ENCODE measurements at regions not wholly inside any gene's neighbourhood (a gene's known extent, or its start where the extent isn't known, plus 50 kb on each side); places are given as distances from the start of the nearest gene placed in this dataset.
A peak's percentile ranks its signal among the peaks of the same experiment; 100 is the strongest.
"Not testable (repeated sequence)": the region's sequence is repeated elsewhere in the genome, so short reads cannot be mapped to it uniquely, and the experiment has no call there.

GRCh38 chr16:29124162-29124561, 139.3 kb downstream of the LAT start:
- H3K36me3 ChIP-seq (ENCODE audit: control insufficient read depth in 2 of 2, insufficient read depth in 1 of 2, low read length in 2 of 2); H3K4me3 ChIP-seq (ENCODE audit: low read depth, low read length); H3K9me3 ChIP-seq (ENCODE audit: control insufficient read depth, insufficient read depth, low read depth, low read length); H3K27ac ChIP-seq (ENCODE audit: extremely low read depth, low read depth, low read length); CTCF ChIA-PET; H3K4me1 ChIP-seq (ENCODE audit: control insufficient read depth, insufficient read depth, low read length); POLR2A ChIA-PET: not testable (repeated sequence)

- H3K9me3 ChIP-seq (ENCODE audit: control insufficient read depth, insufficient read depth, low read depth, low read length); H3K4me3 ChIP-seq (ENCODE audit: low read depth, low read length); H3K4me1 ChIP-seq (ENCODE audit: control insufficient read depth, insufficient read depth, low read length); H3K27ac ChIP-seq (ENCODE audit: extremely low read depth, low read depth, low read length); POLR2A ChIA-PET; H3K36me3 ChIP-seq (ENCODE audit: control insufficient read depth in 2 of 2, insufficient read depth in 1 of 2, low read length in 2 of 2); CTCF ChIA-PET: not testable (repeated sequence)
- TF ChIP-seq ZIC2 (tag by site-specific recombination; IDR thresholded peaks at IDR 0.05) (peak; percentile 43; the same call in 1 of the 2 replicates), GLIS1 (tag by site-specific recombination; IDR thresholded peaks at IDR 0.05) (peak; percentile 49), SCRT2 (tag by site-specific recombination; IDR thresholded peaks at IDR 0.05) (peak; percentile 72)
Measured at GRCh38 chr16:29120680-29121079, 135.8 kb downstream of the LAT start.

- H3K27ac ChIP-seq (ENCODE audit: extremely low read depth, low read depth, low read length); CTCF ChIA-PET; H3K9me3 ChIP-seq (ENCODE audit: control insufficient read depth, insufficient read depth, low read depth, low read length); H3K36me3 ChIP-seq (ENCODE audit: control insufficient read depth in 2 of 2, insufficient read depth in 1 of 2, low read length in 2 of 2); POLR2A ChIA-PET; H3K4me3 ChIP-seq (ENCODE audit: low read depth, low read length); H3K4me1 ChIP-seq (ENCODE audit: control insufficient read depth, insufficient read depth, low read length): not testable (repeated sequence)
Measured at GRCh38 chr16:29118301-29118957, 133.6 kb downstream of the LAT start.

GRCh38 chr16:29117631-29118030, 132.8 kb downstream of the LAT start:
- TF ChIP-seq PBX3 (CRISPR knock-in tag; IDR thresholded peaks at IDR 0.05) (no peak), ZNF621 (tag by site-specific recombination; IDR thresholded peaks at IDR 0.05) (no peak), ZNF280D (tag by site-specific recombination; IDR thresholded peaks at IDR 0.05) (no peak), ZNF645 (tag by site-specific recombination; IDR thresholded peaks at IDR 0.05) (no peak), SP2 (tag by site-specific recombination; IDR thresholded peaks at IDR 0.05) (no peak), IKZF3 (tag by site-specific recombination; IDR thresholded peaks at IDR 0.05) (no peak), ZNF530 (tag by site-specific recombination; IDR thresholded peaks at IDR 0.05; ENCODE audit: low read depth) (no peak), ZNF585B (tag by site-specific recombination; IDR thresholded peaks at IDR 0.05) (no peak), ZNF248 (tag by site-specific recombination; IDR thresholded peaks at IDR 0.05) (no peak), HIC1 (tag by site-specific recombination; IDR thresholded peaks at IDR 0.05) (no peak), WT1 (tag by site-specific recombination; IDR thresholded peaks at IDR 0.05) (no peak), ZNF19 (tag by site-specific recombination; IDR thresholded peaks at IDR 0.05; ENCODE audit: low read depth) (no peak), BCL6B (tag by site-specific recombination; IDR thresholded peaks at IDR 0.05) (no peak), ZNF529 (tag by site-specific recombination; IDR thresholded peaks at IDR 0.05; ENCODE audit: insufficient replicate concordance) (no peak)
- Histone ChIP-seq H3K9me3 (ENCODE audit: control insufficient read depth, insufficient read depth, low read depth, low read length) (no peaks in the 10 kb centered on the region), H3K4me1 (ENCODE audit: control insufficient read depth, insufficient read depth, low read length) (no peaks in the 10 kb centered on the region), H3K27ac (ENCODE audit: extremely low read depth, low read depth, low read length) (no peak overlapping the region), H3K4me3 (ENCODE audit: low read depth, low read length) (no peak overlapping the region), H3K36me3 (ENCODE audit: control insufficient read depth in 2 of 2, insufficient read depth in 1 of 2, low read length in 2 of 2) (no peaks in the 10 kb centered on the region)
- POLR2A ChIA-PET = no interaction called here
- CTCF ChIA-PET = no interaction called here
